ENCODE measurements at regions not wholly inside any gene's neighbourhood (a gene's known extent, or its start where the extent isn't known, plus 50 kb on each side); places are given as distances from the start of the nearest gene placed in this dataset.
"Not testable (repeated sequence)": the region's sequence is repeated elsewhere in the genome, so short reads cannot be mapped to it uniquely, and the experiment has no call there.

DNA sequence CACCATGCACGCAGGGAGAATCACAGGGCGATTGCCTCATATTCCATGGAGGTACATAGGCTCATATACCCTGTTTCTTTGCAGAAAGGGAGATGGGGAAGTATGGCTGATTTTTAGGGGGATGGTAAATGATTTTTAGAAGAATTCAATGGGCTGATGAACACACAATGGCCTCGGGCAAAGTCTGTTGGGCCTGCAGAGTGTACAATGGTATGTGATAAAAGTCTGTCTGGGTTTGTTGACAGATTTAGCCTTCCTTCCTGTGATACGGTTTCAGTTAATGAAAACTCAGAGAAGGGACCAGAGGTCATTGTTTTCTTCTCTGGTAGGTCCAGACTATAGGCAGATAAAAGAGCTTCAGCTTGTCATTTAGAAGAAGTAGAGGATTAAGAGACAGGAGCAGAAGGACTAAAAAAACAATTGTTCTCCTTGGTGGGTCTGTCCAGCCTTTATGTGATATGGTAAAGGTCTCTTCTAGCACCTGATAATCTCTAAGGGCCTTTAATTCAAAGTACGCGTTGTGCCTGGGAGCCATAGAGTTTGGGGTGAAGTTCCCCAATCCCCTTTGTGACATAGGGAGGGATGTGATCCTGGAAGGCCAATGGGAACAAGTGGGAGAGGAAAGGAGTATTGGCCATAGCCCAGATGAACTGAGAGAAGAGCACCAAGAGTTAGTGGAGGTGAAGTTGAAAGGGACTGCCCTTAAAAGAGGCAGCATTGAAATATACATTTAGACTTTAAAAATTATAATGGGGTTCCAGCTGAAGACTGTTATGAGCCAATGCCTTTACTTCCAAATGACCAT, 107.5 kb upstream of the SERPINE2 start:
- DNase-seq (ENCODE audit: low spot score), result no peak

DNA sequence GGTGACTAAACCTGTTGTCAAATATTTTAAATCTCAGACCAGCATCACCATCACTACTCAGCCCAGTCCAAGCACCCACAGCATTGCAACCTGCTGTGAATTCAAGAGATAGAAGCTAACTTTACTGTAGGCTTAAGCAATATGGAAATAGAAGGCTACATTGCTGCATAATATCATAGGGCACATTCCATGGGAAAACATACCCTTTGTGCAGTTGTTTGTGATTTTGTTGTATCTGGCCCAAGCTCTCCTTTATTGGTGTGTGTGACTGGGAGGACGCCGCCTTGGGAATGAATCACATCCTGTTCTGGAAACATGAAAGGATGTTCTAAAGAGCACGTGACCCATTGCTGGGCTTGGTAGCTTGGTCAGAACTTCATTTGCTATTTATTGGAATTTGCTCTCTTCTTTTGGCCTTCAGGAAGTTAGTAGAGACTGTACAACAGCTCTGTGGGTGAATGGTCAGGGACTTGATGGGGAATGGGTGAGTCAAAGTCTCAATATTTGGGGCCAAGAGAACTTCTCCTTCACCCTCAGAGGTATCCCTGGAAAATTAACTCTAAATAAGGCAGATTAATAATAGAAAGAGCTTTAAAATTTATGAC, 106.8 kb upstream of the SERPINE2 start:
- DNase-seq (ENCODE audit: low spot score), result no peak

DNA sequence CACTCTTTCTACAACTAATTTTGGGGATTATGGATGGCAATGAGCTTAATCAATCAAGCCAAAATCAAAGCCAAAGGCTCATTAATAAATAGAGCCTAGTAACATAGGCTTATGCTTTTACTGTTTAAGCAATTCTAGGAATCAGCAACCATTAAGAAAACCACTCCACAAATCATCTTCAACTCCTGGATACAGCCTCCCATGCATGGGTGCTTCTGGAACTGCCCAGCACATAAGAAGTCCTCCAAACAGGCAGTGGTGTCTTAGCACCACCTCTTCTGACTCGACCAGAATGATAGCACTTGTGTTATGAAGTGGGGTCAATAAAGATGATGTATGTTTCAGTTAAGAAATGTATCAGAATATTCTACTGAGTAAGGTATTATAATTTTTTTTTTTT, 104.4 kb upstream of the SERPINE2 start:
- no peak for DNase-seq (ENCODE audit: low spot score)

DNA sequence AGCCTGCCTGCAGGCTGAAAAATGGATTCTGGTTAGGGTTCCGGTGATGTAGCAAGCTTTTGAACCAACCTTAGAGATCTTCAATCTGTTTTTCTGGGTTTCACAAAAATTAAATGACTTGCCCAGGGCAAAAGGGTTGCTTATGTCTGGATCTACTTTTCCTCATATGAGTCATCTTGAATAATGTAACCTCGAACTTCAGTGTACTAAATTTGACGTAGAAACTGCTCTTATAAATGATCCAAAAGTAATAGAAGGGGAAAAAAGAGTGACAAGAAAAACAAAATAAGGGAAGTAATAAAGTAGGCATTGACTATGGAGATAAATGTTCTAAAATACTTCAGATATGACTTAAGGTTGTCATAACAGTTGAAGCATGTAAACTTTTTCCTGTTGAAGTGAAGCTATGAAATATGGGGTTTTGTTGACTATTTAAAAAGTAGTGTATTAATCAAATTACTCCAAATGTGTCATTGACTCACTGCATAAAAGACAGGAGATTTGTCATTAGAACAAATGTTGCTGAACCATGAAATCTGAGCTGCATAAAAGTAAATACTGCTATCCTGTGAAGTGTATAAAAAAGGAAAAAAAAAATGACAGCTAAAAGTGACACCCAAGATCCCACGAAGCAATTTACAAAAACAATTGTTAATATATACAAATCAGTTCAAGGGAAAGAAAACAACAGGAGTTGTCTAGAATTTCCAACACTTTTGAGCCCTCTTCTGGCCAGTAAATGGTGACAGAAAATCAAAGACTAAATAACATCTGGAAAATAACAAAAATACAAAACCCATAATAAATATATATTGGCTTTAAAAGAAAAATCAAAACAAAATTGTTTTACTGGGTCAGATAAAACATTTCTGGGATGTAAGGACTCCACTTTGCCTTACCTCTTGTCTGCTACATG, 103.6 kb upstream of the SERPINE2 start:
- no peak for DNase-seq (ENCODE audit: low spot score)

DNA sequence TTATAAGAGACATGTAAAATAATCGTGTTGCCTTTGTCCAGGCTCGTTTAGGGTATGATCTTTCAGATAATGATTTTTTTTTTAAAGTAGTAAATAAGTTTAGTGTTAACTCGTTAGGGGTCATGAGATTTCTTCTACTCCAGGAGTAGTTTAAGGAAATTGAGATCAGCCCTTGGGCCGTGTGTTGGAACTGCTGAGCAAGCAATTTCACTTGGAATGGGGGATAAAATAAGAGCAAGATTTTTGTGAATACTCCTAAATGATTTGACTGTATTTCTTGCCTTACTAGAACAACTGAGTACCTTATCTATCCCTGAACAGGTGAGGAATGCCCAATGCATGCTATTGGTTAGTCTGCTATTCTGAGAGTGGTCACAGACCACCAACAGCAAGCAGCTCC, 102.2 kb upstream of the SERPINE2 start:
- DNase-seq (ENCODE audit: low spot score), result no peak

DNA sequence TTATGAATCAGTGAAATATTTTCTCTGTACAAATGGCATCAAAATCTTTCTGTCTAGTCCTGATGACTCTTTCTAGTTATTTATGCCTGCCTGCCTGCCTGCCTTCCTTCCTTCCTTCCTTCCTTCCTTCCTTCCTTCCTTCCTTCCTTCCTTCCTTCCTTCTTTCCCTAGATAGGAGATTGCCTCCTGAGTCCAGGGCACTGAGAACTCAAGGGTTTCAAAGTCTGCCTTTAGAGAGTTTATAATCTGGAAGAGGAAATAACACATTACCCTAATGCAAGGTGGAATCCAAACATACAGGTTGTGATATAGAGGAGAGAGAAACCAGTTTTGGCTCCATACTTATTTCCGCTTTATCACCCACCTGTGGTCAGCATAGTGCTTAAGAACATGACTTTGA, 98.1 kb upstream of the SERPINE2 start:
- DNase-seq (ENCODE audit: low spot score), result no peak

DNA sequence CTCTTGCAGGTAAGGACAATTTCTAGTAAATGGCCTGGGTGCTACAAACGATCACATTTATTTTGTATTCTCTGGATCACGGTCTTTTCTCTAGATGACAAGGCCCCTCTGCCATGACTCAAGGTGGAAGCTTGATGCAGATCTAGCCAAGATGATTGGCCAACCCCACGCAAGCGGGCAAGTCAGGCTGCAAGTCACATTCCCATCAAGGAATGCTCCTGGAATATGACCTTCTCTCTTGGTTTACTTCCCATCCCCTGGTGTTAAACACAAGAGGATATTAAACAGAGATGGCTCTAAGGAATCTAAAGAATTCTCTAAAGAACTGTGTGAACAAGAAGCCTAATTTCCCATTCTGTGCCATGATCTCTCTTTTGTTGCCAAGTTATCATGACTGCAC, 97.3 kb upstream of the SERPINE2 start:
- DNase-seq (ENCODE audit: low spot score), result no peak

DNA sequence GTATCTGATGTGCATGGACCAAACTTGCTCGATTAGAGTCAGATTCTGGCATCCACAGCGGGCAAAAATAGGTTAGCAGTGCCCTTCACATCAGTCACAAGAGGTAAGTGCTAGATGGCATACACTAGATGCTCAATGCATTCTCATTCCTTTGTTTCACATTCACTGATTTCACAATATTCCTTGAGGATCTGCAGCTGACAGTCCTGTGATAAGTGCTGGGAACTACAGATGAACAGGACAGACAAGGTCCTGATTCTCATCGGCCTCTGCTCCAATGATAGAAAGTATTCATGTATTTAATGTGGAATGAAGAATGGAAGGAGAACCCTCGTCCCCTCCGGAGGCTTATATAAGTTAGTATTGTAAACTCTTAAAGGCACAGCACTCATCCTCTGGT, 96.8 kb upstream of the SERPINE2 start:
- no peak for DNase-seq (ENCODE audit: low spot score)

DNA sequence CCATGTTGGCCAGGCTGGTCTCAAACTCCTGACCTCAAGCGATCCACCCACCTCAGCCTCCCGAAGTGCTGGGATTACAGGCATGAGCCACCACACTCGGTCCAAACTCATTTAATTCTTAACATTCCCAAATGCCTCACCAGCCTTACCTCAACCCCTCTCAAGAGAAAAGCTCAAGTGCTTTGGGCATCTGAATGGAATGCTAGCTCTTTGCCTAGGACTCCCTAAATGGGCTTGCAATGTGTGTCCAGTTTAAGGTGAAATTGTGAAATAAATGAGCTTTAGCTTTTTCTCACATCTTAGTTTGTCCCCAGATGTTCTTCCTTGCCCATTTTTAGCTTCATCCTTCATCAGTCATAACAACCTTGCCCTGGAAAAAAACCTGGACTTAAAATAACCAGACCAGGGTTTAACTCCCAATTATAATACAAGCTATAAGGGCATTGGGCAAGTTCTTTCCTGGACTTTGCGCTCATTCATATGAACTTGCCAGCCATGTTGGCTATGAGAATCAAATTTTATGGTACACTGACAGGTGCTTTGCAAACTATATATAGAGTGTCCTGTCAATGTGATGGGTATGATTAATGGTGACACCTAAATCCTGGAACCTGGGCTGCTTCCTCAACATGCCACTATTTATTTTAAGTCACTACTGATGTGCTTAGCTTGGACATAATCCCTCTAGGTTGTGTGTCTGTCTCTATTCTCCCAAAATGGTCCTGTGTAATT, 95.1 kb upstream of the SERPINE2 start:
- DNase-seq (ENCODE audit: low spot score), result no peak

DNA sequence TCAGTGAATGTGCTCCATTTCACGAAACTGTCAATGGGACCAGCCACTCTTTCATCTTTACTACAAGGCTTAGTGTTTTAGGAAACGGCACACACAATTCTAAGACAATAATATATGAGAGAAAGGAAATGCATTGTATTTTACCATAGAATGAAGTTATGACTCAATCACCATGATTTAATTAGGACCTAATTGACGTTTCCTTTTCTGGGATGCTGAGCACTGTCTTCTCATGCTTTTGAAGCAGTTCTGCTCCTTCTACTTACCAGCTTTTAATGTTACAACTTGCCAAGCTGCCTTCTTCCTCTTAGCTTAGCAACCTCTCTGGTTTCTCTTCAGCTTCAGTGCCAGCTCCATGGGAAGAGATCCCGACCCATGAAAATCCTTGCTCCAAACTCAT, 94.3 kb upstream of the SERPINE2 start:
- DNase-seq (ENCODE audit: low spot score), result no peak

DNA sequence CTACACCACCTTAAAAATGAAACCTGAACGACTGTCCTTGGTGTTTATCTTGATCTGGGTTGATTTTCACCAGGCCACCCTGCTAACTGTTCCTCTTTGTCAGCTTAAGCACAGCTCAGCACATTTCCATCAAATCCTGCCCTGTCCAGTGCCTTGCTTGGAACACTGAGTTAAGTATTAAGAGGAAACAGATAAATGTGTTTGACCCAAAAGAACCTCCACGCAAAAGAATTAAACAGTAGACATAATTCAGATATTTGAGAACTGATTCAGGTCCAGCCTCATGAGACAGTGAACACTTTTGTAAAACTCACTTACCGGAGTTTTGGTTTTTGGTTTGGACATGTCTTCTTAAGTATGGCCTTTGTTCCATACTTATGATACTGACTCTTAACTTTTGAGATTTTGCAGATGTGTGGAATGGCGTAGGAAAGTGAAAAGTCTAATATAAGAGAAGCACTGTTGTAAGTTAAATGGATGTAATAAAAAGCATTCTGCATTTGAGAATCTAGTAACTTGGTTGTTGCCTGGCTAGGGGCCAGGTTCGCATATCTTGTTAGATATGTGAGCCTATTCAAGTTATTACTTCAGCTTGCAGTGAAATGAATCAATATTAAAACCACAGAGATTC, 88.9 kb upstream of the SERPINE2 start:
- no peak for DNase-seq (ENCODE audit: low spot score)

DNA sequence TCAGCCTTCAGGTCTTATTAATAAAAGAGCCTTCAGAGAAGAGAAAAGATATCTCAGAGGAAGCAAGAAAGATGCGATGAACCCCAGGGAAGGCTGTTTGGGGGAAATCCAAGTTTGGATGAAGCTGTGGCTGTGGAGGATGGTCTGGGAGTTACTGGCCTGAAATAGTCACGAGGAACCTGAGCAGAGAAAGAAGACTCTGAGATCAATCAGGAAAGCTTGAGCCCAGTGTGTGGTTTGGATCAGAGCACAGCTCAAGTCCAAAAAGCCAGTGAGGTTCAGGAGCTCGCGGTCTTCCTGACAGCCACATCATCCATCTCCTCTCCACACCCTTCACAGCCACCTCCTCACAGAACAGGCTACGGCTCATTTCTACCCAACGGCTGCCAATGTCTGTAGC, 87.4 kb upstream of the SERPINE2 start:
- DNase-seq (ENCODE audit: low spot score), result no peak

DNA sequence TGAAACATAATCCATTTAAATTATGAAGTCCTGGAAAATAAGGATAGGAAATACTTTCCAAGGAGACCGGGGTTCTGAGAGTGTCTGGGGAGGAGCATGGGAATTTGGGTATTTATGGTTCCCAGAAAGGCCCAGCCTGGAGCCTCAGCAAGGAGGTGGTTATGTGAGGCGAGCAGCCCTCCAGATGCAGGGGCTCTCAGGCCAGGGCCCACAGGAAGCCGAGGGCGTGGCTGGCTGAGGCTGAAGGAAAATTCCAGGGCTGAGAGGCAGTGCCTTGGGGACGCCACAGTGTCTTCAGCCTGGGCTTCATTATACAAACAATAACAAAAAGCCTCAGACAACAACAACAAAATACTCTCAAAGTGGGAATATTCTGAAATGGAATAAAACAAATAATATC, 86.9 kb upstream of the SERPINE2 start:
- DNase-seq (ENCODE audit: low spot score), result no peak

DNA sequence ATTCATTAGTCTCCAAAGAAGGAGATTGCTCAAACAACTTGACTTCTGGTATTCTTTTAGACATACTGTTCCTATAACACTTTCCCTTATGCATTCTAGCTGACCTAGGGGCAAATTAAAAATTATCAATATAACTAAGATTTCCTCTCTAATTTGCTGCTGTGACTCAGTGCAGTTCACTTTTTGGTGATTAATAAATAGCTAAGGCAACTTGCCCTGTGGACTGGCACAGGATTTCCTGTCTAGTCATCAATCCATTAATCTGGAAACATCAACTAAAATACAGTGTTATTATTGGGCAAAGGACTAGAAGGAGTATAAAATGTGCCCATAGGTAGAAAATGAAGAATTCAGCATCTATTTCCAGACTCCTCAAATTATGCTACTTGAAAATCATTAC, 83.5 kb upstream of the SERPINE2 start:
- DNase-seq (ENCODE audit: low spot score), result no peak

DNA sequence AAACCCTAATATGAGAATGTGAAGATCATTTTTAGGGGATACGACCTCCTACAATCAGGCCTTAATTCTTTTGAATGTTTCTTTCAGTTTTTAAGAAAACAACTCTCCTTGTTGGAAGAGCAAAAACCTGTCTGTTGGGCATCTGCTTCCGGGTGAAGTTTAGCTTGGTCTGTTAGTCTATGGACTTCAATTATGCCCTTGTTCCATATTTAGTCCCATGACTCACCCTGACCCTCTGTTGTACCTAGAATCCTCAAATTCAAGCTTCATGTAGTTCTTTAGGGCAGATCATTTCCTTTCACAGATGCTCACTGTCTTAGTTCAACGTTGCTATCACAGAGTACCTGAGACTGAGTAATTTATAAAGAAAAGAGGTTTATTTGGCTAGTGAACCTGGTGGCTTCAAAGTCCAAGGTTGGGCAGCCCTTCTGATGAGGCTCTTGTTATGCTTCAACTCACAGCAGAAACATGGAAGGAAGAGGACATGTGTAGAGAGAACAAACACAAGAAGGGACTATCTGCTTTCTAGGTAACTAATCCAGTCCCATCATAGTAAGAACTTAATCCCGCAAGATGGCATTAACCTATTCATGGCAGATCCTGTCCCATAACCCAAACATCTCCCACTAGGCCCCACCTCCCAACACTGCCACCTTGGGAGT, 82.5 kb upstream of the SERPINE2 start:
- DNase-seq (ENCODE audit: low spot score), result no peak

DNA sequence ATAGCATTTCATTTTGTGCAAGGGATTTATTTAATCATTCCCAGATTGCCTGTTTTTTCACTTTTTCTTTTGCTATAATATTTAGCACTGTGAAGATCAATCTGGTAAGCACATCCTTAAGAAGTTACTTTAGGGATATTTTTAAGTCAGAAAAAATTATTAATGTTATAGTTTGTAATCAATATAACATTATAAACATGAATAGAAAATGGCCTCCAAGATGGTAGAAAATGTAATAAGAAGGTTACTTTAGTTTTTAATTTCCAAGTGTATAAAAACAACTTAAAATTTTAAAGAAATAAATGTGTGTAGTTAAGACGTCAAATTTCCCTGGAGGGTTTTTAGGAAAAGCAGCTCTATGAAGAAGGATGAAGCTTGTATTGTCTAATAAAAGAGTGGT, 81.9 kb upstream of the SERPINE2 start:
- no peak for DNase-seq (ENCODE audit: low spot score)

DNA sequence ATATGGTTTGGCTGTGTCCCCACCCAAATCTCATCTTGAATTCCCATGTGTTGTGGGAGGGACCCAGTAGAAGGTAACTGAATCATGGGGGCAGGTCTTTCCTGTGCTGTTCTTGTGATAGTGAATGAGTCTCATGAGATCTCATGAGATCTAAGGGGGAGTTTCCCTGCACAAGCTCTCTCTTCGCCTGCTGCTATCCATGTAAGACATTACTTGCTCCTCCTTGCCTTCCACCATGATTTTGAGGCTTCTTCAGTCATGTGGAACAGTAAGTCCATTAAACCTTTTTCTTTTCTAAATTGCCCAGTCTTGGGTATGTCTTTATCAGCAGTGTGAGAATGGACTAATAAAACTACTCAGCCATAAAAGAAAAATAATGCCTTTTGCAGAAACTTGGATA, 80.8 kb upstream of the SERPINE2 start:
- DNase-seq (ENCODE audit: low spot score), result not testable (repeated sequence)

DNA sequence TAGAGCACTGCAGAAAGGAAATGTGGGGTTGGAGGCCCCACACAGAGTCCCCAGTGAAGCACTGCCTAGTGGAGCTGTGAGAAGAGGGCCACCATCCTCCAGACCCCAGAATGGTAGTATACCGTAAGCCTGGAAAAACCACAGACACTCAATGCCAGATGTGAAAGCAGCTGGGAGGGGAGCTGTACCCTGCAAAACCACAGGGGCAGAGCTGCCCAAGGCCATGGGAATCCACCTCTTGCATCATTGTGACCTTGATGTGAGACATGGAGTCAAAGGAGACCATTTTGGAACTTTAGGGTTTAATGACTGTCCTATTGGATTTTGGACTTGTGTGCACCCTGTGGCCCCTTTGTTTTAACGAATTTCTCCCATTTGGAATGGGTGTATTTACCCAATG, 75.3 kb upstream of the SERPINE2 start:
- no peak for DNase-seq (ENCODE audit: low spot score)

DNA sequence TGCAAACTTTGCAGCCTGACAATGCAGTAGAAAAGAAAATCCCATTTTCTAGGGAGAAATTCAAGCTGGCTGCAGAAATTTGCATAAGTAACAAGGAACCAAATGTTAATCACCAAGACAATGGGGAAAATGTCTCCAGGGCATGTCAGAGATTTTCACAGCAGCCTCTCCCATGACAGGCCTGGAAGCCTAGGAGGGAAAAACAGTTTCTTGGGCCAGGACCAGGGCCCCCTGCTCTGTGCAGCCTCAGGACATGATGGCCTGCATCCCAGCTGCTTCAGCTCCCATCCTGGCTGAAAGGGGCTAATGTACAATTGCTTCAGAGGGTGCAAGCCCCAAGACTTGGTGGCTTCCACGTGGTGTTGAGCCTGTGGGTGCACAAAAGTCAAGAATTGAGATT, 74.8 kb upstream of the SERPINE2 start:
- not testable (repeated sequence) for DNase-seq (ENCODE audit: low spot score)

DNA sequence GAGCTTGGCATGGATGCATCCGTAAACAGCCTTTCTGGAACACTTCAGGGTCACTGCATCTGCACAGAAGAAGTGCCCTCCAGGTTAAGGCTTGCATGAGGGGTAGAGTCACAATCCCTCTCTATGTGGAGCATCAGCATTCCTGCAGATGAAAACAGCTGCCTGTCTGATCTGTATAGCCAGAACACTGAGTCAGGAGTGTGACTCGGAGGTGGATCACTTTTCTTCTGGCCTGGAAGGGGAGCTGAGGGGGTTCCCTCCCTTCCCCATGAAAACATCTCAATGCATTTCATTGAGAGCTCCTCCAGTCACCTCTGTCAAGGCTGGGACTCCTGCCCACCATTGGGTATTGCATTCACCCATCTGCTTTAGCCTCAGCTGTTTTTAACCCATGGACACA, 72.5 kb upstream of the SERPINE2 start:
- no peak for DNase-seq (ENCODE audit: low spot score)

DNA sequence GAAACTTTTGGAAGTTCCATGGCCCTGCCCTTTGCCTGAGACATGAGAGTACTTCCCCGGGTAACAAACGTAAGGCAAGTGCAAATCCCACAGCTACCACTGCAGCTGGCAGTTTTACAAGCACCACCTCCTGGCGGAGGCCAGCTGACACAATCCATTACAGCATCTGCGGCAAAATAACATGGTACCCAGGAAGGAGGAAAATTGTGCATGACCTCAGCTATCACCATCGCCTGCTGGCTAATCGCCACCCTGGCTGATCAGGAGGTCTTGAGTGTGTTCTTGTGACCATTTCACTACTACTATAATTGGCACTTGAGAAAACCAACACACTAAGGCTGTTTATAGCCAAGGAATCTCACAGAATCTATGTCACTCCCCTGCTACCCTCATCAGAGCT, 71.7 kb upstream of the SERPINE2 start:
- DNase-seq (ENCODE audit: low spot score), result no peak
